Vagina (tissue), 2 donors: ENCODE measurements at regions not wholly inside any gene's neighbourhood (a gene's known extent, or its start where the extent isn't known, plus 50 kb on each side); places are given as distances from the start of the nearest gene placed in this dataset.

Experiments used
- DNase-seq, 2 donors: peaks; one replicate each; pipeline ENCODE4 v3.0.0-alpha.2; 2017; ENCODE audit errors: extremely low spot score in 2 of 2
- H3K27ac ChIP-seq: fragments of 200-600 bp; sonication (generic); one replicate; pipeline ENCODE4 v1.5.1; 2019
- H3K27me3 ChIP-seq: fragments of 200-600 bp; sonication (generic); one replicate; pipeline ENCODE4 v1.5.1; 2019
- H3K36me3 ChIP-seq, 2 donors: fragments of 200-600 bp; sonication (generic); one replicate each; pipeline ENCODE4 v1.5.1; 2017 to 2019
- H3K4me1 ChIP-seq: fragments of 200-600 bp; sonication (generic); one replicate; pipeline ENCODE4 v1.5.1; 2019
- H3K4me3 ChIP-seq, 2 donors: fragments of 200-600 bp; sonication (generic); 1 replicate in 1 of 2; 2 replicates in 1 of 2; pipeline ENCODE4 v1.5.1; 2016 to 2019
- H3K9me3 ChIP-seq: fragments of 200-600 bp; sonication (generic); one replicate; pipeline ENCODE4 v1.5.1; 2019
- POLR2A ChIP-seq, 2 donors: fragments of 450-650 bp; IDR thresholded peaks; one replicate each; pipeline ENCODE4 v1.6.1; 2017; ENCODE audit warnings: antibody characterized with exemption in 2 of 2, mild to moderate bottlenecking in 2 of 2, moderate library complexity in 2 of 2
- POLR2AphosphoS5 ChIP-seq, 2 donors: sonication (generic); formaldehyde crosslinking; IDR thresholded peaks; one replicate each; pipeline ENCODE4 v1.9.0; 2017; ENCODE audit warnings: antibody characterized with exemption in 2 of 2, mild to moderate bottlenecking in 2 of 2, low read depth in 1 of 2; ENCODE audit not compliant: insufficient read depth in 1 of 2
- intact Hi-C: fragments of 100-400 bp; cut with DNase I; formaldehyde crosslinking; loops from one replicate; pipeline ENCODE4 v1.15.1; 2023
- TF ChIP-seq, protein P1 (sequence below), 3 experiments: fragments of 450-650 bp in 2 of 3; fragments of 200-600 bp in 1 of 3; sonication (generic) in 1 of 3; IDR thresholded peaks; one replicate each; pipeline ENCODE4 v1.5.1; 2017 to 2019; ENCODE audit warnings: antibody characterized with exemption in 3 of 3, mild to moderate bottlenecking in 2 of 3, moderate library complexity in 2 of 3

GRCh38 chr2:190799999-190800398, 80.6 kb upstream of the GLS start:
- Histone ChIP-seq H3K4me3 (no peak overlapping the region), H3K4me1 (no peaks in the 10 kb centered on the region), H3K36me3 (no peaks in the 10 kb centered on the region), H3K27ac (no peak overlapping the region), H3K9me3 (no peaks in the 10 kb centered on the region), H3K27me3 (no peaks in the 10 kb centered on the region)
- intact Hi-C loops: loop anchor here (5.0 kb wide), 1 partner anchor 418 kb away; no protein-coding TSS in a partner anchor
- DNase-seq: no peak
- TF ChIP-seq POLR2A (IDR thresholded peaks at IDR 0.05): no peak
- TF ChIP-seq, protein P1, sequence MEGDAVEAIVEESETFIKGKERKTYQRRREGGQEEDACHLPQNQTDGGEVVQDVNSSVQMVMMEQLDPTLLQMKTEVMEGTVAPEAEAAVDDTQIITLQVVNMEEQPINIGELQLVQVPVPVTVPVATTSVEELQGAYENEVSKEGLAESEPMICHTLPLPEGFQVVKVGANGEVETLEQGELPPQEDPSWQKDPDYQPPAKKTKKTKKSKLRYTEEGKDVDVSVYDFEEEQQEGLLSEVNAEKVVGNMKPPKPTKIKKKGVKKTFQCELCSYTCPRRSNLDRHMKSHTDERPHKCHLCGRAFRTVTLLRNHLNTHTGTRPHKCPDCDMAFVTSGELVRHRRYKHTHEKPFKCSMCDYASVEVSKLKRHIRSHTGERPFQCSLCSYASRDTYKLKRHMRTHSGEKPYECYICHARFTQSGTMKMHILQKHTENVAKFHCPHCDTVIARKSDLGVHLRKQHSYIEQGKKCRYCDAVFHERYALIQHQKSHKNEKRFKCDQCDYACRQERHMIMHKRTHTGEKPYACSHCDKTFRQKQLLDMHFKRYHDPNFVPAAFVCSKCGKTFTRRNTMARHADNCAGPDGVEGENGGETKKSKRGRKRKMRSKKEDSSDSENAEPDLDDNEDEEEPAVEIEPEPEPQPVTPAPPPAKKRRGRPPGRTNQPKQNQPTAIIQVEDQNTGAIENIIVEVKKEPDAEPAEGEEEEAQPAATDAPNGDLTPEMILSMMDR (IDR thresholded peaks at IDR 0.05): no peak
- no peak for TF ChIP-seq POLR2AphosphoS5 (IDR thresholded peaks at IDR 0.05; ENCODE audit: insufficient read depth in 1 of 2, low read depth in 1 of 2)

DNA sequence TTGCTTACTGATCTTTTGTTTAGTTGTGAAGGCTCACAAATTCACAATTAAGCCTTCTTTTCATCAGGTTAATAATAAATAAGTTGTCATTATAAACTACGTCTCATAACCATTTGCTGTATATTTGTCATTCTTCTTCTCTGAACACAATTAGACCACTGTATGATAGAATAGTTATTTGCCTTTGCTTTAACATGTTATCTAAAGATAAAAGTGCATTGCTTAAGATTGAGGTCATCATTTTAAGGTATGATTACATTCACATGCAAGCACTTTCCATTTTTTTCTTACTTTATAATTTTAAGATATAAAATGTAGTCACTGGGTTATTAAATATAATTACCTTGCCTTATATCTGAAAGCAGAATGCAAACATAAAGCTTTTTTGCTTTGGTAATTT, 80.1 kb upstream of the GLS start:
- H3K9me3 ChIP-seq: no peaks in the 10 kb centered on the region
- no peak overlapping the region for H3K27ac ChIP-seq
- intact Hi-C loops: loop anchor here (5.0 kb wide), 1 partner anchor 418 kb away; no protein-coding TSS in a partner anchor
- H3K27me3 ChIP-seq: no peaks in the 10 kb centered on the region
- DNase-seq: no peak
- TF ChIP-seq, protein P1 (IDR thresholded peaks at IDR 0.05): no peak
- no peak for TF ChIP-seq POLR2AphosphoS5 (IDR thresholded peaks at IDR 0.05; ENCODE audit: insufficient read depth in 1 of 2, low read depth in 1 of 2)
- H3K36me3 ChIP-seq: no peaks in the 10 kb centered on the region
- H3K4me3 ChIP-seq: no peak overlapping the region
- no peaks in the 10 kb centered on the region for H3K4me1 ChIP-seq

DNA sequence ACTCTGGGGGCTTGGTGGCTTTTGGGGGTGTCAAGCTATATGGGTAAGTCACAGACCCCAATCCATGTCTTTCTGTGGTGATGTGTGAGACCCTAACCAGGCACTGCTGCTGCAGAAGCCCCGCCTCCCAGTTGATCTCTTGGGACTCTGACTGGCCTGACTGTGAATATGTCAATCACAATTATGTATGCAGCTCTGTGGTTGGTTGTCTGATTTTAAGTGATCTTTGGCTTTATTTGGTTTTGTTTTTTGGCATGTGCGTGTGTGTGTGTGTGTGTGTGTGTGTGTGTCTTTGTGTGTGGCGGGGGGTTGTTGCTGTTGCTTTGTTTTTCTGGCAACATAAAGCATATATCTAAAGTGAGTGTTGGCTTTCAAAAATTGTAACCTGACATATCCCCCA, 78.5 kb upstream of the GLS start:
- no peak for TF ChIP-seq POLR2AphosphoS5 (IDR thresholded peaks at IDR 0.05; ENCODE audit: insufficient read depth in 1 of 2, low read depth in 1 of 2)
- TF ChIP-seq POLR2A (IDR thresholded peaks at IDR 0.05): no peak
- TF ChIP-seq, protein P1 (IDR thresholded peaks at IDR 0.05): no peak
- H3K4me1 ChIP-seq: no peaks in the 10 kb centered on the region
- no peak for DNase-seq

DNA sequence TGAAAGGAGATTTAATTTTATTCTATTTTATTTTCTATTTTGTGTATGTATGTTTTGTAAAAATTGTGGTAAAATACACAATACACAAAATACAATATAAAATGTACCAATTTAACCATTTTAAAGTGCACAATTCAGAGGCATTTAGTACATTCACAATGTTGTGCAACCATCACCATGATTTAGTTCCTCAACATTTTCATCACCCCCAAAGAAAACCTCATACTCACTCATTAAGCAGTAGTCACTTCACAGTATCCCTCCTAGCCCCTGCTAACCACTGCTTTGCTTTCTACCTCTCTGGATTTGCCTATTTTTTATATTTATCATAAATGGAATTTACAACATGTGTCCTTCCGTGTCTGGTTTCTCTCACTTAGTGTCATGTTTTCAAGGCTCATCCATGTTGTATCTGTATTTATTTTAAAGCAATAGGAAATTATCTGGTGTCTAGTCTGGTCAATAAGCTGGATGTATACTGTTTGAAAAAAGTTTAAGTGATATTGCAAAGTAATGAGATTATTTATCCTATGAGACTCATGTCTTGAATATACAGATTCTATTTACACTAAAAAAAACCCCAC, 77.9 kb upstream of the GLS start:
- no peaks in the 10 kb centered on the region for H3K36me3 ChIP-seq
- H3K4me3 ChIP-seq: no peak overlapping the region
- DNase-seq: no peak
- intact Hi-C loops: loop anchor here (5.0 kb wide), 1 partner anchor 420 kb away; no protein-coding TSS in a partner anchor
- no peak overlapping the region for H3K27ac ChIP-seq
- H3K27me3 ChIP-seq: no peaks in the 10 kb centered on the region
- H3K9me3 ChIP-seq: no peaks in the 10 kb centered on the region
- H3K4me1 ChIP-seq: no peaks in the 10 kb centered on the region
- TF ChIP-seq, protein P1 (IDR thresholded peaks at IDR 0.05): no peak
- TF ChIP-seq POLR2A (IDR thresholded peaks at IDR 0.05) (no peak), POLR2AphosphoS5 (IDR thresholded peaks at IDR 0.05; ENCODE audit: insufficient read depth in 1 of 2, low read depth in 1 of 2) (no peak)

More for the DNA sequence above, 78.5 kb upstream of the GLS start:
- Histone ChIP-seq H3K27ac (no peak overlapping the region), H3K36me3 (no peaks in the 10 kb centered on the region), H3K4me3 (no peak overlapping the region), H3K27me3 (no peaks in the 10 kb centered on the region), H3K9me3 (no peaks in the 10 kb centered on the region)
- intact Hi-C loops: loop anchor here (5.0 kb wide), 1 partner anchor 420 kb away; no protein-coding TSS in a partner anchor

DNA sequence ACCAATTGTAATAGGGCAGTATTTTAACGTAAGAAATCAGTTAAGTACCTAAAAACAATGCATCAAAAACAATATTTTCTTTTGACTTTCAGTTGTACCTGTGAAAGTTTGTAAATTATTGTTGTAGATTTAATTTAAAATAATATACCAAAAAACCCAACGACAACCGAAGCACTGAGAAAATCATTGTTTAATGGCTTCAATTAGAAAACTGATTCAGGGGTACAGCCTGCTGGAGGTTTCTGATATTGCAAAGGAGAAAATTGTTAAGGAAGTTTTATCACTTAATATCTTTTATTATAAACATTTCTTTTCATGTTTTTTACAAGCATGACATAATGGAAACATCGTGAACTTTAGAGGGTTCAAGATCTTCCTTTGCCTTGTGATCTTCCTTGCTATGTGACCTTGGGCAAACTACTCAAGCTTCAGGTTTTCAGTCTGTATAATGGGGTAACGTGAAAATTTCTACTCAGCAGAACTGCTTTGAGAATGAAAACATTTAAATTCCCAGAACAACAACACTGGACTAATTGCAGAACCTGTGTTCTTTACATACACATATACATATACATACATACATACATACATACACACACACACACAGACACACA, 76.3 kb upstream of the GLS start:
- TF ChIP-seq, protein P1 (IDR thresholded peaks at IDR 0.05): peak; percentile 33 to 75 (median 45)
- TF ChIP-seq POLR2AphosphoS5 (IDR thresholded peaks at IDR 0.05; ENCODE audit: insufficient read depth in 1 of 2, low read depth in 1 of 2) (no peak), POLR2A (IDR thresholded peaks at IDR 0.05) (no peak)
- H3K4me3 ChIP-seq: no peak overlapping the region
- intact Hi-C loops: loop anchor here (5.0 kb wide), 1 partner anchor 422 kb away; no protein-coding TSS in a partner anchor
- no peaks in the 10 kb centered on the region for H3K36me3 ChIP-seq
- DNase-seq: no peak
- H3K4me1 ChIP-seq: no peaks in the 10 kb centered on the region
- H3K9me3 ChIP-seq: no peaks in the 10 kb centered on the region
- H3K27ac ChIP-seq: no peak overlapping the region
- H3K27me3 ChIP-seq: no peaks in the 10 kb centered on the region
